Panc1 (cell line): ENCODE measurements at regions not wholly inside any gene's neighbourhood (a gene's known extent, or its start where the extent isn't known, plus 50 kb on each side); places are given as distances from the start of the nearest gene placed in this dataset.

Experiments used
- ATAC-seq: fragments of 200-7000 bp; cut with Tn5 transposase; 2 replicates; pipeline ENCODE4 v1.9.1; 2020; ENCODE audit warnings: mild to moderate bottlenecking, moderate library complexity
- BruUV-seq: library from RNA; stranded (reverse); fragments of 400-500 nt; replicated peaks from 2 replicates; lab custom pipeline; 2021; lab: Mats Ljungman, UMichigan
- CTCF ChIA-PET: fragments of 300-600 bp; sonication (Branson Sonifier 250); formaldehyde crosslinking; loops from one replicate; lab custom pipeline; 2022; ENCODE audit warnings: antibody characterized with exemption; lab: Charles Lee
- POLR2A ChIA-PET: fragments of 300-600 bp; sonication (Branson Sonifier 250); formaldehyde crosslinking; loops from one replicate; lab custom pipeline; 2022; ENCODE audit warnings: antibody characterized with exemption; lab: Charles Lee
- DNase-seq: peaks from one replicate; pipeline ENCODE4 v3.0.0-alpha.2; 2010; ENCODE audit warnings: low read depth, low spot score
- H3K27ac ChIP-seq: 2 replicates; pipeline ENCODE4 v1.5.1; 2011; ENCODE audit warnings: mild to moderate bottlenecking, low read length, inconsistent platforms
- H3K27me3 ChIP-seq: fragments of 200-500 bp; sonication (Bioruptor generic); 2 replicates; pipeline ENCODE4 v1.6.0; 2014; ENCODE audit warnings: low read length, inconsistent platforms; ENCODE audit not compliant: control insufficient read depth, insufficient read depth
- H3K36me3 ChIP-seq: fragments of 200-500 bp; sonication (Bioruptor generic); 2 replicates; pipeline ENCODE4 v1.5.1; 2014; ENCODE audit warnings: inconsistent platforms, mild to moderate bottlenecking, low read length, moderate library complexity; ENCODE audit not compliant: control insufficient read depth, insufficient read depth
- H3K4me1 ChIP-seq: 2 replicates; pipeline ENCODE4 v1.5.1; 2011; ENCODE audit warnings: inconsistent platforms, mild to moderate bottlenecking, low read length, moderate library complexity; ENCODE audit not compliant: control insufficient read depth, insufficient read depth
- H3K4me3 ChIP-seq, 2 experiments: 2 replicates each; pipeline ENCODE4 v1.5.1; 2011 to 2012; ENCODE audit warnings: low read depth in 2 of 2, low read length in 2 of 2, mild to moderate bottlenecking in 2 of 2, inconsistent platforms in 1 of 2, moderate library complexity in 1 of 2
- H3K9me3 ChIP-seq: fragments of 200-500 bp; sonication (Bioruptor generic); 2 replicates; pipeline ENCODE4 v1.5.1; 2014; ENCODE audit warnings: low read depth, mild to moderate bottlenecking, inconsistent platforms, low read length, moderate library complexity; ENCODE audit not compliant: control insufficient read depth, insufficient read depth
- CTCF ChIP-seq: fragments of 450-650 bp; IDR thresholded peaks from 2 replicates; pipeline ENCODE4 v1.5.1; 2017; ENCODE audit warnings: mild to moderate bottlenecking
- POLR2AphosphoS5 ChIP-seq: IDR thresholded peaks from 2 replicates; pipeline ENCODE4 v1.6.1; 2012; ENCODE audit warnings: mild to moderate bottlenecking, low read depth, low read length, moderate library complexity
- REST ChIP-seq, 2 experiments: IDR thresholded peaks; 2 replicates each; pipeline ENCODE4 v1.6.1; 2011 to 2012; ENCODE audit warnings: low read depth in 2 of 2, control low read depth in 1 of 2, low read length in 1 of 2, mild to moderate bottlenecking in 1 of 2, moderate library complexity in 1 of 2; ENCODE audit not compliant: insufficient read depth in 1 of 2
- SIN3A ChIP-seq: IDR thresholded peaks from 2 replicates; pipeline ENCODE4 v1.6.1; 2012; ENCODE audit warnings: low read depth, mild to moderate bottlenecking, low read length, moderate library complexity, borderline replicate concordance; ENCODE audit not compliant: insufficient read depth
- TCF7L2 ChIP-seq: IDR thresholded peaks from 2 replicates; pipeline ENCODE4 v1.6.1; 2011; ENCODE audit warnings: mild to moderate bottlenecking, low read depth, low read length, inconsistent platforms
- in situ Hi-C: cut with HindIII; loops from 2 replicates; pipeline ENCODE4 v1.10.0; 2016; ENCODE audit warnings: low sequenced_read_pairs, low pct_unique_long_range_greater_than_20kb
- intact Hi-C: fragments of 100-400 bp; cut with micrococcal nuclease; formaldehyde crosslinking; loops from one replicate; pipeline ENCODE4 v1.10.0; 2022; ENCODE audit not compliant: unreplicated experiment

GRCh38 chr16:8476824-8477223, 113.5 kb downstream of the TMEM114 start:
- Histone ChIP-seq H3K27me3 (peaks cover 2% of the 10 kb centered on the region; the same call in 1 of the 2 replicates), H3K9me3 (no peaks in the 10 kb centered on the region), H3K4me1 (no peaks in the 10 kb centered on the region), H3K27ac (no peak overlapping the region), H3K4me3 (no peak overlapping the region), H3K36me3 (no peaks in the 10 kb centered on the region)
- ChIA-PET CTCF (no interaction called here), POLR2A (no interaction called here)
- in situ Hi-C loops (no loop called here), intact Hi-C loops (no loop called here)
- no peak for TF ChIP-seq POLR2AphosphoS5
- no peak for TF ChIP-seq CTCF
- no peak for TF ChIP-seq REST (IDR thresholded peaks at IDR 0.05; ENCODE audit: insufficient read depth in 1 of 2, low read depth in 2 of 2, low read length in 1 of 2)
- DNase-seq (no peak), ATAC-seq (no peak)
- BruUV-seq: no TSS peak

DNA sequence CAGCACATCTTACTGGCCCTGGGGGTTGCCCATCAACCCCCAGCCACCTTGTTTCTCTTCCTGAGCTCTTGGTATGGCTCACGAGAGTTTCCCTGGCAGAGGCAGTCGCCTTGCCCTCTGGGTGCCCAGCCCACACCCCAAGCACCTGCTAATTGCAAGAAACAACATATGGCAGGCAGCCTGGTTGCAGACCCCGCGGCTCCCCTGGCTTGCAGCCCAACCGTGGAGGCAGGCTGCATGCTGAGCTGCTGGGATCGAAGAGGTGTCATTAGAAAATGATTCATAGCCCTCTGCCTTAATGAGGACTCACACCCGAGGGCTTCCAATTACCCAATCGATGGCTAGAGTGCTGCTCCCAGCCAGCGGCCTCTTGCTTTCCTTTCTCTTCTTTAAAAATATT, 115.7 kb downstream of the TMEM114 start:
- in situ Hi-C loops (no loop called here), intact Hi-C loops (no loop called here)
- H3K4me3 ChIP-seq: no peak overlapping the region
- ChIA-PET CTCF (no interaction called here), POLR2A (no interaction called here)
- no peak for DNase-seq
- peaks cover 2% of the 10 kb centered on the region; the same call in 1 of the 2 replicates for H3K27me3 ChIP-seq
- TF ChIP-seq REST (IDR thresholded peaks at IDR 0.05; ENCODE audit: insufficient read depth in 1 of 2, low read depth in 2 of 2, low read length in 1 of 2) (no peak), SIN3A (no peak), CTCF (no peak), POLR2AphosphoS5 (no peak), TCF7L2 (no peak)
- BruUV-seq: no TSS peak
- ATAC-seq: no peak
- H3K36me3 ChIP-seq: no peaks in the 10 kb centered on the region
- H3K9me3 ChIP-seq: no peaks in the 10 kb centered on the region
- H3K27ac ChIP-seq: no peak overlapping the region
- H3K4me1 ChIP-seq: no peaks in the 10 kb centered on the region
